DMS79 treated with DMSO at 0.1 percent for 48 hours (cell line): ENCODE measurements at regions not wholly inside any gene's neighbourhood (a gene's known extent, or its start where the extent isn't known, plus 50 kb on each side); places are given as distances from the start of the nearest gene placed in this dataset.

Experiments used
- DNase-seq: peaks from one replicate; lab custom pipeline; 2025; lab: John Stamatoyannopoulos, UW

DNA sequence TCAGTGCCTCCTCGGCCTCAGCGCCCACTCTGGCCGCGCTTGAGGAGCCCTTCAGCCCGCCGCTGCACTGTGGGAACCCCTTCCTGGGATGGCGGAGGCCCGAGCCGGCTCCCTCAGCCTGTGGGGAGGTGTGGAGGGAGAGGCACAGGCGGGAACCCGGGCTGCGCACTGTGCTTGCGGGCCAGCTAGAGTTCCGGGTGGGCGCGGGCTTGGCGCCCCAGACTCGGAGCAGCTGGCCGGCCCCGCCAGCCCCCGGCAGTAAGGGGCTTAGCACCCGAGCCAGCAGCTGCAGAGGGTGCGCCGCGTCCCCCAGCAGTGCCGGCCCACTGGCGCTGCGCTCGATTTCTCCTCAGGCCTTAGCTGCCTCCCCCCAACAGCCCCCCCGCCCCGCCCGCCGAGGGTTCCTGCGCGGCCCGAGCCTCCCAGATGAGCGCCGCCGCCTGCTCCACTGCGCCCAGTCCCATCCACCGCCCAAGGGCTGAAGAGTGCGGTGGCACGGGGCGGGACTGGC lies 1137.0 kb downstream of the PCDH18 start:
- DNase-seq: no peak

GRCh38 chr4:136392576-136392975 lies 1139.7 kb downstream of the PCDH18 start:
- no peak for DNase-seq

GRCh38 chr4:136390824-136391223 lies 1141.5 kb downstream of the PCDH18 start:
- no peak for DNase-seq

- DNase-seq: no peak
Measured at GRCh38 chr4:136383082-136383481, 1149.2 kb downstream of the PCDH18 start.

GRCh38 chr4:136371231-136371630 lies 1161.1 kb downstream of the PCDH18 start:
- no peak for DNase-seq

DNA sequence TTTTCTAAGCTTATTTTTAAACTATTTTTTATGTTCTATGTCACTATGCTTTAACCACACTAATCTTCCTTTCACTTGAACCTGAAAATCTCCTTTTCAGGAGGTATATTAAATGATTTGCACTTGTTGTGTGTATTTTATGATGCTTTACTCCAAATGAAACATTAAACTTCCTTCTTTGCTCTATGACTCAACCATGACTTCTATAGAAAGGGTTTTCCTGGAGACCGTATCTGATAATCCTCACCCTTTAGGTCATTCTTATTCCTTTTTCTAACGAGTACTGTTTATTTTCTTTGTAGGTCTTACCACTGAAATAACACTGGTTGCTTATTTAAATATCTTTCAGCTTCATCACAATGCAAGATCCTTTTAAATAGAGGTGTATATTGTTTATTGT lies 1163.2 kb downstream of the PCDH18 start:
- DNase-seq: no peak

DNA sequence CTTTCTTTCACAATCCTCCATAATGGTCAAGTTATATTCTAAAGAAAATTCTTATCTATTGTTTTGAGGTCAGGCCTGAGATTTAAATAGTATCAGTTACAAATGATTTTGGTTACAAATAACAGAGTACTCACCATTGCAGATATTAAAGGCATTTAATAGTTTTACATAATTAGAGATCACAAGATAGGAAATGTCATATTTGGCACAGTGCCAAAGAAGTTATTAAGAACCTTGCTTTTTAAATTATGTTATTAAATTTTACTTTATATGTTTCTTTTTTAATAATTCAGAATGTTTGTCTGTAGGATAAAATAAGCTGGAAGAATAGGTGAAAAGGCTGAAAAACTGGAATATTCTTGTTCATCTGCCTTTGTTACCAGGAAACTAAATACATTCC lies 1174.7 kb downstream of the PCDH18 start:
- no peak for DNase-seq

DNA sequence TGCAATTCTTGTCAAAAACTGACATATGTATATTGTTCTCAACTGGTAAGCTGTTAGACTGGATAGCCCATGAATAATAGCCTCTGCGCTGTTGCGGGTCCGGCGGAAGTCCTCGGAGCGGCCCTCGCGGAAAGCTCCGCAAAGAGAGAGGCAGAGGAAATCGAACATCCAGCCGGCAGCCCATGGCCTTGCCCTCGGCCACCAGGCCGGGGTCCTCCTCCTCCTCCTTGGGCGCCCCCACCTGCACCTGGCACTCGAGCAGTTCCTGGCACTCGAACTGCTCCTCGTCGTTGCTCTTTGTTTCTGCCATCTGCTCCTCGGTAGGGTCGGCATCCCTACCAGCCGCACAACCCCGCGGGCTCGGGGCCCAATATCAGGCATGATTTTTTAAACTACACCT lies 1176.3 kb downstream of the PCDH18 start:
- no peak for DNase-seq

- DNase-seq: no peak
Measured at GRCh38 chr4:136343340-136343739, 1189.0 kb downstream of the PCDH18 start.

GRCh38 chr4:136342666-136343065 lies 1189.6 kb downstream of the PCDH18 start:
- no peak for DNase-seq

- DNase-seq: no peak
Measured at GRCh38 chr4:136337216-136337615, 1195.1 kb downstream of the PCDH18 start.

DNA sequence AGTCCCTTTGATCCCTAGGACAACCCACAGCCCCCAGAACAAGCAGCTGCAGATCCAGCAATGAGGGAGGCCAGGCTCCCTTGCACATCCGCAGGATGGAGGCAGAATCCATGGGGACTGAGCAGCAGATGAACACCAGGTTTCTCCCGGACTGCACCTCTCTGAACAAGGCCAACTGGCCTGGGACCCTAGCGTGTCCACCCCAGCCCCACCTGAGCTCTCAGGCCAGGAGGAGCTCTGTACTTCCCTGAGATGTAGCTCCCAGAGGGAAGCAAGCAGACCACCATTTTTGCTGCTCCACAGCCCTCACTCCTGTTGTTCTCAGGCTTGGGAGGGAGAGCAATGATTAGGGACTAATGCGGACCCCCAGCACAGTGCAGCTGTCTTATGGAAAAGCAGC lies 1195.8 kb downstream of the PCDH18 start:
- no peak for DNase-seq

DNA sequence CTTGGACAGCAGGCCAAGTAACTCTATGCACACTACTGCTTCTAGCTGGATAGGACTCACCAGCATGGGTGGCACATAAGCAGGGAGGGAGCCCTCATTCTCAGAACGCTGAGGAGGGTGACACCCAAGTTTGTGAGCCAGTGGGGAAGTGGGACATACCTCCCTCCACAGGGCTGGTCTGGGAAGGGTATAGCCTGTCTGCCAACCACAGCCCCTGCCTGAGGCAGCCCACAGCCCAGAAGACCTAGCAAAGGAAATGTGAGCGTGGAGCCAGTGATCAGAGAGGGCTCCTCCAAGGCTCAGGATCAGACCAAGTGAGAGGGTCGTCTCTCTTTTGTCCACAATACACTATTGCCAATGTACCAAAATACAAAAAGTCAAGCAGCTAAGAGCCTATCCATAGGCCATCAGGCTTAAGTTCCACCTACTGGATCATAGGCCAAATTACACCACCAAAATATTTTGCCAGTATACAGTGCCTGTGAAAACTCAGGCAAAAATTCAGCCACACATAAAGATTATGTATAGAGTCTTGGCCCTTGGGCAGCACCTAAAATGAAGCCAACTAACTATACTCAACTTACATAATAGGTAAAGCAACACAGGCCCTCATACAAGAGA lies 1203.1 kb downstream of the PCDH18 start:
- DNase-seq: no peak

DNA sequence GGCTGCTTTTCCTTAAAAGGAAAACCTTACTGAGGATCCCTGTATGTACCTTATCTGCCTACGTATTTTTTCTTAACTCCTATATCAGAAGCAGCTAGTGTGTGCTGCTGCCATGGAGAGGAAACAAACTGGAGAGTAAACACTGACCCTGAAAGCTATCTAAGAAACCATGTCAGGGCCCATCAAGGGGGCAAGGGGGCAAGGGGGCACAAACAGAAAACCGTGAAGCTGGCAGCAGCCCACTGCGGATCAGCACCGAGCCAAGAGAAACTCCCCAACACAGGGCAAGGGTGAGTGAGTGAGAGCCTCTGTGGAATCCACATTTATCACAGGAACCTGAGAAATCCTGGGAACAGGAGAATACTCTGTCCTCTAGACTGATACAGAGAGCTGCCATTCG lies 1204.2 kb downstream of the PCDH18 start:
- no peak for DNase-seq

DNA sequence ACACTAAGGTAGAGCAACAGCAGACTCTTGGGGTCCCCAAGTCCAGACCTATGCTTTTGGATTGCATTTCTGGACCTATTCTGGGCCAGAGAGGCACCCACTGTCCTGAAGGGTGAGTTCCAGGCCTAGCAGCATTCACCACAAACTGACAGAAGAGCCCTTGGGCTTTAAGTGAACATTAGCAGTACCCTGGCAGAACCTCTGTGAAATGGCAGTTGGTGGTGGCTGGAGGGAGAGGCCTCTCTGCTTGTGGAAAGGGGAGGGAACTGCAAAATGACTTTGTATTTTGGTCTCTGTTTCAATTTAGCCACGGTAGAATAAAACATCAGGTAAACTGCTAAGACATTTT lies 1211.9 kb downstream of the PCDH18 start:
- no peak for DNase-seq

DNA sequence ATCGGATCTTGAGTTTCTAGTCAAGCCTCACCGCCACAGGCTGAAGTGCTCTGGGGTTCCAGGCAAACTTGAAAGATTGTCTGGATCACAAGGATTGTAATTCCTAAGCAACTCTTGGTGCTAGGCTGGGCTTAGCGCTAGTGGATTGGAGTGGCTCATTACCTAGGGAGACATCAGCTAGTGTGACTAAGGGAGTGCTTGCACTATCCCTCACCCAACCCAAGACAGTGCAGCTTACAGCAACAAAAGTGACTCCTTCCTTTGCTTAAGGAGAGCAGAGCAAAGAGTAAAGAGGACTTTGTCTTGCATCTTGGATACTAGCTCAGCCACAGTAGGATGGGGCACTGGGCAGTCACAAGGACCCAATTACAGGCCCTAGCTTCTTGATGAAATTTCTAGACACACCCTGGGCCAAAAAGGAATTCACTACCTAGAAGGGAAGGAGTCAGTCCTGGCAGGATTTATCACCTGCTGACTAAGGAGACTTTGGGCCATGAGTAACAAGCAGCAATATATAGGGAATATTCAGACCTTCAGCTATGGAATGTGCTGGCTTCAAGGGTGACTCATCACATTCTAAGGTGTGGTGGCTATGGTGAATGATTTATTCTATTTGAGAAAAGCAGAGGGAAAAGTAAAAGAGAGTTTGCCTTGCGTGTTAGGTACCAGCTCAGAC lies 1212.4 kb downstream of the PCDH18 start:
- DNase-seq: no peak

DNA sequence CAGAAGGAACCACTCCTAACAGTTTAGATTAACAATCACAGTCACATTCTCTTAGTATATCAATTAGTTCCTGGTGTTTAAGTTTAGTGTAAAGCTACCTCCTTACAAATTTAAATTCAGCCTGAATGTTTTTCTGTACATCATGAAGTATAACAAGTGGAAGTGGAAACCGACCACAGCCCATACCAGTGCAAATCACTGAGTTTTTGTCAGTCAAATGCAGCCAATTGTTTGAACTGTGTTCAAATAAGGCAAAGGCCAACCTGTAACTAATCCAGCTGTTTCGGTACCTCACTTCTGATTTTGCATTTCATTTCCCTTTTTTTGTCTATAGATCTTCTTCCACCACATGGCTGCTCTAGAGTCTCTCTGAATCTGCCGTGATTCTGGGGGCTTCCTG lies 1215.3 kb downstream of the PCDH18 start:
- no peak for DNase-seq

- no peak for DNase-seq
Measured at GRCh38 chr4:136314686-136315085, 1217.6 kb downstream of the PCDH18 start.

GRCh38 chr4:136311774-136312173 lies 1220.5 kb downstream of the PCDH18 start:
- DNase-seq: no peak

DNA sequence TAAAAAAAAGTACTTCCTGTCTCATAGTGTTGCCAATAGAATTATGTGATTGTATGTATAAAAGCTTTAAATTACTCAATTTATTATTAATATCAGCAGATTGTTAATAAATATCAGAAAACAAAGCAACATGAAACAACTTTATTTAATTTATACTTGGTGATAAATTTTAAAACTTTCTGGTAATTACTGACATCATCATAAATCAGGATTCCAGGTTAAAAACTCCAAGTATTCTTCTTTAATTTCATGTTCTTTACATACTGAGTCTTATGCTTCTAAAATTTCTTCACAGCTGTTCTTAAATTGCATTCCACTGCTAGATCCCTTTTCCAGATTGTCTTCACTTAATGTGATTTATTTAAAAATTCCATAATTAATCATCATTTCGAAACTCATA lies 1224.5 kb downstream of the PCDH18 start:
- DNase-seq: no peak

DNA sequence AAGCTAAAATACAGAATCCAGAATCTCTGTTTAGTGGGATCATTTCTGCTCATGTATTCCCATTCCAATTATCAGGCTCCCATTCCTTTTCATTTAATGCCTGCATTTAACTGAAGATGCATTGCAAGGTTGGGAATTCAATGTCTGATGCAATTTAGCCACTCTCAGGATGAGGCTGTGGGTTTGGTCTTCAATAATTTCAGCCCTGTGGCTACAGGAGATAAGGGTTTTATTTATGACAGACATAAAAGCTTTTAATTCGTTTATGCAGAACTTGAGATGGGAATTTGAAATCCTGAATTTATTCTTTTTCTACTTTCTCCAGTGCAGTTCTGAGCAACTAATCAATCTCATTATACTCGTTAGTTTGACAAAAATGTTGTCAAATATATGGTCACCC lies 1225.9 kb downstream of the PCDH18 start:
- DNase-seq: no peak

- no peak for DNase-seq
Measured at GRCh38 chr4:136302566-136302965, 1229.7 kb downstream of the PCDH18 start.

DNA sequence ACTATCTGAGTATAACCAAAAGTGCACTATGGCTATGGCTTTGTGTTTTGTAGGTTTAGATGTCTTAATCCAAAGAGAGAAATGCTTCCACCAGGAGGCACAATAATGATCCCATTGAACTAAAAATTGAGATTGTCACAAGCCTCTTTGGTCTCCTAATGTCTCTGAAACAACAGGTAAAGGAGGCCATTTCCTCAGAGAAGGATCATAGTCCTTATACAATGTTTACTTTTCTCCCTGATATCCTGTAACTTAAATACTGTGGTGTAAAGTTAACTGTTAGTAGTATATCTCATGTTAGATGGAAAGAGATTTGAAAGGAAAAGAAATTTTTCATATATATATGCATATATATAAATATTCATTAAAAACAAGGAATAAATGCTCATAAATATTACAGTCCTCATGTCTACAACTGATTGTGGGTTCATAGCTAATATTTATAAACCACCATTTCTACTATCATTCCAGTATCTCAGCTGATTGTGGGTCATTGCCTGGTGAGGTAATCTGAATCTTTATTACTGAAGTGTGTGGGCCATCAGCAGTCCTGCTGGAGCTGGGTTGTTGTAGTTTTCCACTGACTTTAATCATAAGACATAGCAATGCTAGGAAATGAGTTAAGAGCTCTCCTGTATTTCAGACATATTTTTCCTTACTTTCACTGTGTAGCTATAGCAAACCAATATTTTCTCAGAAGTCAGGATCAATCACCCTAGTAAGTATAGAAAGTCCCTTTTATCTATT lies 1230.4 kb downstream of the PCDH18 start:
- no peak for DNase-seq
